ENCODE measurements at regions not wholly inside any gene's neighbourhood (a gene's known extent, or its start where the extent isn't known, plus 50 kb on each side); places are given as distances from the start of the nearest gene placed in this dataset.

- Histone ChIP-seq H3K4me2 (ENCODE audit: extremely low read depth, insufficient read depth, low read length) (no peak overlapping the region), H3K9ac (ENCODE audit: insufficient read depth, low read length) (no peak overlapping the region), H4K20me1 (ENCODE audit: control insufficient read depth, extremely low read depth, insufficient read depth, low read length) (no peaks in the 10 kb centered on the region), H3K27ac (ENCODE audit: insufficient read depth, low read length) (no peak overlapping the region), H3K27me3 (ENCODE audit: control insufficient read depth, insufficient read depth, low read length) (no peaks in the 10 kb centered on the region), H3K36me3 (ENCODE audit: control insufficient read depth, insufficient read depth, low read length) (no peaks in the 10 kb centered on the region), H3K79me2 (ENCODE audit: control insufficient read depth, insufficient read depth, low read length) (no peaks in the 10 kb centered on the region), H3K9me3 (ENCODE audit: control insufficient read depth, insufficient read depth, low read depth, low read length) (no peaks in the 10 kb centered on the region), H3K4me1 (ENCODE audit: control insufficient read depth, extremely low read depth, insufficient read depth, low read length) (no peaks in the 10 kb centered on the region), H2AFZ (ENCODE audit: low read length) (no peak overlapping the region), H3K4me3 (replicated peaks in 1 of 4; ENCODE audit: control extremely low read depth in 1 of 4, insufficient read depth in 1 of 4, low read depth in 3 of 4, low read length in 4 of 4) (no peak overlapping the region)
- DNase-seq (ENCODE audit: low read depth in 2 of 2) = no peak
- no peak for TF ChIP-seq CTCF (conservative IDR thresholded peaks at IDR 0.05 in 1 of 2, IDR thresholded peaks at IDR 0.05 in 1 of 2; ENCODE audit: low read depth in 1 of 2, low read length in 2 of 2)
- TF ChIP-seq EZH2 (IDR thresholded peaks at IDR 0.05; ENCODE audit: low read length, missing control alignments) = no peak
Observed at GRCh38 chr1:221237587-221237986, 358.3 kb downstream of the HLX start.

- H3K36me3 ChIP-seq (ENCODE audit: control insufficient read depth, insufficient read depth, low read length) = no peaks in the 10 kb centered on the region
- no peaks in the 10 kb centered on the region for H3K9me3 ChIP-seq (ENCODE audit: control insufficient read depth, insufficient read depth, low read depth, low read length)
- no peak overlapping the region for H2AFZ ChIP-seq (ENCODE audit: low read length)
- H3K27ac ChIP-seq (ENCODE audit: insufficient read depth, low read length) = no peak overlapping the region
- no peak overlapping the region for H3K4me2 ChIP-seq (ENCODE audit: extremely low read depth, insufficient read depth, low read length)
- no peaks in the 10 kb centered on the region for H4K20me1 ChIP-seq (ENCODE audit: control insufficient read depth, extremely low read depth, insufficient read depth, low read length)
- no peak for TF ChIP-seq CTCF (conservative IDR thresholded peaks at IDR 0.05 in 1 of 2, IDR thresholded peaks at IDR 0.05 in 1 of 2; ENCODE audit: low read depth in 1 of 2, low read length in 2 of 2)
- TF ChIP-seq EZH2 (IDR thresholded peaks at IDR 0.05; ENCODE audit: low read length, missing control alignments) = no peak
- H3K9ac ChIP-seq (ENCODE audit: insufficient read depth, low read length) = no peak overlapping the region
- DNase-seq (ENCODE audit: low read depth in 2 of 2) = no peak
- H3K79me2 ChIP-seq (ENCODE audit: control insufficient read depth, insufficient read depth, low read length) = no peaks in the 10 kb centered on the region
- H3K27me3 ChIP-seq (ENCODE audit: control insufficient read depth, insufficient read depth, low read length) = no peaks in the 10 kb centered on the region
- H3K4me1 ChIP-seq (ENCODE audit: control insufficient read depth, extremely low read depth, insufficient read depth, low read length) = no peaks in the 10 kb centered on the region
- H3K4me3 ChIP-seq (replicated peaks in 1 of 4; ENCODE audit: control extremely low read depth in 1 of 4, insufficient read depth in 1 of 4, low read depth in 3 of 4, low read length in 4 of 4) = no peak overlapping the region
Observed at GRCh38 chr1:221239181-221239580, 359.9 kb downstream of the HLX start.

GRCh38 chr1:221239792-221240191, 360.5 kb downstream of the HLX start:
- no peak overlapping the region for H3K27ac ChIP-seq (ENCODE audit: insufficient read depth, low read length)
- TF ChIP-seq CTCF (conservative IDR thresholded peaks at IDR 0.05 in 1 of 2, IDR thresholded peaks at IDR 0.05 in 1 of 2; ENCODE audit: low read depth in 1 of 2, low read length in 2 of 2) (no peak), EZH2 (IDR thresholded peaks at IDR 0.05; ENCODE audit: low read length, missing control alignments) (no peak)
- no peaks in the 10 kb centered on the region for H3K9me3 ChIP-seq (ENCODE audit: control insufficient read depth, insufficient read depth, low read depth, low read length)
- no peak overlapping the region for H3K4me3 ChIP-seq (replicated peaks in 1 of 4; ENCODE audit: control extremely low read depth in 1 of 4, insufficient read depth in 1 of 4, low read depth in 3 of 4, low read length in 4 of 4)
- no peak overlapping the region for H3K9ac ChIP-seq (ENCODE audit: insufficient read depth, low read length)
- no peaks in the 10 kb centered on the region for H3K27me3 ChIP-seq (ENCODE audit: control insufficient read depth, insufficient read depth, low read length)
- no peaks in the 10 kb centered on the region for H3K79me2 ChIP-seq (ENCODE audit: control insufficient read depth, insufficient read depth, low read length)
- H2AFZ ChIP-seq (ENCODE audit: low read length) = no peak overlapping the region
- H3K36me3 ChIP-seq (ENCODE audit: control insufficient read depth, insufficient read depth, low read length) = no peaks in the 10 kb centered on the region
- no peaks in the 10 kb centered on the region for H4K20me1 ChIP-seq (ENCODE audit: control insufficient read depth, extremely low read depth, insufficient read depth, low read length)
- H3K4me2 ChIP-seq (ENCODE audit: extremely low read depth, insufficient read depth, low read length) = no peak overlapping the region
- no peaks in the 10 kb centered on the region for H3K4me1 ChIP-seq (ENCODE audit: control insufficient read depth, extremely low read depth, insufficient read depth, low read length)
- peak in 1 of 2 donors; percentile 11 for DNase-seq (ENCODE audit: low read depth in 2 of 2)
